HG03520 (cell line): ENCODE measurements at regions not wholly inside any gene's neighbourhood (a gene's known extent, or its start where the extent isn't known, plus 50 kb on each side); places are given as distances from the start of the nearest gene placed in this dataset.

ENCODE experiments used
- ATAC-seq: cut with Tn5 transposase; IDR thresholded peaks from one replicate; pipeline ENCODE4 v1.9.1; 2021; ENCODE audit warnings: mild to moderate bottlenecking, moderate library complexity; ENCODE audit not compliant: unreplicated experiment

- no peak for ATAC-seq
Measured at GRCh38 chr3:44185396-44185915, 56.2 kb upstream of the TOPAZ1 start.

- no peak for ATAC-seq
Measured at GRCh38 chr3:44186111-44186672, 55.5 kb upstream of the TOPAZ1 start.

- ATAC-seq = no peak
Measured at GRCh38 chr3:44186712-44187111, 55.0 kb upstream of the TOPAZ1 start.
